ENCODE measurements at regions not wholly inside any gene's neighbourhood (a gene's known extent, or its start where the extent isn't known, plus 50 kb on each side); places are given as distances from the start of the nearest gene placed in this dataset.

GRCh38 chr7:45350896-45351295 is 193.3 kb downstream of the RAMP3 start:
- no peak for DNase-seq (ENCODE audit: low read depth in 2 of 2)
- H3K79me2 ChIP-seq (ENCODE audit: control insufficient read depth, insufficient read depth, low read length), result no peaks in the 10 kb centered on the region
- H3K4me3 ChIP-seq (replicated peaks in 1 of 4; ENCODE audit: control extremely low read depth in 1 of 4, insufficient read depth in 1 of 4, low read depth in 3 of 4, low read length in 4 of 4), result no peak overlapping the region
- H2AFZ ChIP-seq (ENCODE audit: low read length), result no peak overlapping the region
- TF ChIP-seq EZH2 (IDR thresholded peaks at IDR 0.05; ENCODE audit: low read length, missing control alignments), result no peak
- no peak for TF ChIP-seq CTCF (conservative IDR thresholded peaks at IDR 0.05 in 1 of 2, IDR thresholded peaks at IDR 0.05 in 1 of 2; ENCODE audit: low read depth in 1 of 2, low read length in 2 of 2)
- no peak overlapping the region for H3K4me2 ChIP-seq (ENCODE audit: extremely low read depth, insufficient read depth, low read length)
- H4K20me1 ChIP-seq (ENCODE audit: control insufficient read depth, extremely low read depth, insufficient read depth, low read length), result no peaks in the 10 kb centered on the region
- H3K4me1 ChIP-seq (ENCODE audit: control insufficient read depth, extremely low read depth, insufficient read depth, low read length), result no peaks in the 10 kb centered on the region
- H3K9me3 ChIP-seq (ENCODE audit: control insufficient read depth, insufficient read depth, low read depth, low read length), result no peaks in the 10 kb centered on the region
- no peaks in the 10 kb centered on the region for H3K27me3 ChIP-seq (ENCODE audit: control insufficient read depth, insufficient read depth, low read length)
- no peak overlapping the region for H3K9ac ChIP-seq (ENCODE audit: insufficient read depth, low read length)
- no peaks in the 10 kb centered on the region for H3K36me3 ChIP-seq (ENCODE audit: control insufficient read depth, insufficient read depth, low read length)
- H3K27ac ChIP-seq (ENCODE audit: insufficient read depth, low read length), result no peak overlapping the region

DNA sequence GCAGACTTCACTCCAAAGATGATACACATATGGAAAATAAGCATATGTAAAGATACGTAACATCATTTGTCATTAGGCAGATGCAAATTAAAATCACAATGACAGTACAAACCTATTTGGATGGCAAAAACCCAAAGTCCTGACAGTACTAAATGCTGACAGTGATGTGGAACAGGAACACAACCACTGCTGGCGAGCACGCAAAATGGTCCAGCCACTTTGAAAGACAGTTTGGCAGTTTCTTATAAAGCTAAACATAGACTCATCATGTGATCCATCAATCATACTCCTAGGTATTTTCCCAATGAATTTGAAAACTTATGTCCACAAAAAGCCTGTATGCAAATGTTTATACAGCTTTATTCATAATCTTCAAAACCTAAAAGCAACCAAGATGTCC is 200.7 kb downstream of the RAMP3 start:
- no peaks in the 10 kb centered on the region for H3K36me3 ChIP-seq (ENCODE audit: control insufficient read depth, insufficient read depth, low read length)
- no peak overlapping the region for H3K4me3 ChIP-seq (replicated peaks in 1 of 4; ENCODE audit: control extremely low read depth in 1 of 4, insufficient read depth in 1 of 4, low read depth in 3 of 4, low read length in 4 of 4)
- no peak overlapping the region for H3K4me2 ChIP-seq (ENCODE audit: extremely low read depth, insufficient read depth, low read length)
- H3K9ac ChIP-seq (ENCODE audit: insufficient read depth, low read length), result no peak overlapping the region
- no peak for TF ChIP-seq EZH2 (IDR thresholded peaks at IDR 0.05; ENCODE audit: low read length, missing control alignments)
- TF ChIP-seq CTCF (conservative IDR thresholded peaks at IDR 0.05 in 1 of 2, IDR thresholded peaks at IDR 0.05 in 1 of 2; ENCODE audit: low read depth in 1 of 2, low read length in 2 of 2), result no peak
- no peak overlapping the region for H2AFZ ChIP-seq (ENCODE audit: low read length)
- no peaks in the 10 kb centered on the region for H4K20me1 ChIP-seq (ENCODE audit: control insufficient read depth, extremely low read depth, insufficient read depth, low read length)
- H3K4me1 ChIP-seq (ENCODE audit: control insufficient read depth, extremely low read depth, insufficient read depth, low read length), result no peaks in the 10 kb centered on the region
- H3K79me2 ChIP-seq (ENCODE audit: control insufficient read depth, insufficient read depth, low read length), result no peaks in the 10 kb centered on the region
- H3K9me3 ChIP-seq (ENCODE audit: control insufficient read depth, insufficient read depth, low read depth, low read length), result no peaks in the 10 kb centered on the region
- H3K27ac ChIP-seq (ENCODE audit: insufficient read depth, low read length), result no peak overlapping the region
- no peaks in the 10 kb centered on the region for H3K27me3 ChIP-seq (ENCODE audit: control insufficient read depth, insufficient read depth, low read length)
- DNase-seq (ENCODE audit: low read depth in 2 of 2), result no peak

DNA sequence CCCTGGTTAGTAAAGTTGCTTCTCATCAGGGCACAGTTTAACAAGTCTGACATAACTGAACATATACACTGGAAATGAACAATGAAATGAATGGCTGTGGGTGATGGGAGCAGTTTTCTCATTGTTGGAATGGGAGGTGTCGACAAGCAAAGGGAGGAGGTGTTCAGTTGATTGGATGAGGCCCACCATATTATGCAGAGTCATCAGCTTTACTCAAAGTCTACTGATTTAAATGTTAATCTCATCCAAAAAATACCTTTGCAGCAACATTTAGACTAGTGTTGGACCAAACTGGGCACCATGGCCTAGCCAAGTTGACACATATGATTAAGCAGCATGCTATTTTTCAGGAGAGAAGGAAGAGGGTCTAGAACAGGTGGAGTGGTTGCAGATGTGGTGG is 201.7 kb downstream of the RAMP3 start:
- DNase-seq (ENCODE audit: low read depth in 2 of 2), result no peak
- Histone ChIP-seq H3K27ac (ENCODE audit: insufficient read depth, low read length) (no peak overlapping the region), H4K20me1 (ENCODE audit: control insufficient read depth, extremely low read depth, insufficient read depth, low read length) (no peaks in the 10 kb centered on the region), H3K4me2 (ENCODE audit: extremely low read depth, insufficient read depth, low read length) (no peak overlapping the region), H3K27me3 (ENCODE audit: control insufficient read depth, insufficient read depth, low read length) (no peaks in the 10 kb centered on the region), H2AFZ (ENCODE audit: low read length) (no peak overlapping the region), H3K79me2 (ENCODE audit: control insufficient read depth, insufficient read depth, low read length) (no peaks in the 10 kb centered on the region), H3K9me3 (ENCODE audit: control insufficient read depth, insufficient read depth, low read depth, low read length) (no peaks in the 10 kb centered on the region), H3K4me1 (ENCODE audit: control insufficient read depth, extremely low read depth, insufficient read depth, low read length) (no peaks in the 10 kb centered on the region), H3K9ac (ENCODE audit: insufficient read depth, low read length) (no peak overlapping the region), H3K36me3 (ENCODE audit: control insufficient read depth, insufficient read depth, low read length) (no peaks in the 10 kb centered on the region), H3K4me3 (replicated peaks in 1 of 4; ENCODE audit: control extremely low read depth in 1 of 4, insufficient read depth in 1 of 4, low read depth in 3 of 4, low read length in 4 of 4) (no peak overlapping the region)
- TF ChIP-seq CTCF (conservative IDR thresholded peaks at IDR 0.05 in 1 of 2, IDR thresholded peaks at IDR 0.05 in 1 of 2; ENCODE audit: low read depth in 1 of 2, low read length in 2 of 2) (no peak), EZH2 (IDR thresholded peaks at IDR 0.05; ENCODE audit: low read length, missing control alignments) (no peak)

All from fibroblast of lung (primary cell).